ENCODE measurements at regions not wholly inside any gene's neighbourhood (a gene's known extent, or its start where the extent isn't known, plus 50 kb on each side); places are given as distances from the start of the nearest gene placed in this dataset.

- peaks cover 23 to 68% (median 60%) of the 10 kb centered on the region in 3 donors for H3K27me3 Mint-ChIP-seq
- no peaks in the 10 kb centered on the region for H3K36me3 Mint-ChIP-seq
Observed at GRCh38 chr20:57867181-57867803, 157.5 kb upstream of the PMEPA1 start.

DNA sequence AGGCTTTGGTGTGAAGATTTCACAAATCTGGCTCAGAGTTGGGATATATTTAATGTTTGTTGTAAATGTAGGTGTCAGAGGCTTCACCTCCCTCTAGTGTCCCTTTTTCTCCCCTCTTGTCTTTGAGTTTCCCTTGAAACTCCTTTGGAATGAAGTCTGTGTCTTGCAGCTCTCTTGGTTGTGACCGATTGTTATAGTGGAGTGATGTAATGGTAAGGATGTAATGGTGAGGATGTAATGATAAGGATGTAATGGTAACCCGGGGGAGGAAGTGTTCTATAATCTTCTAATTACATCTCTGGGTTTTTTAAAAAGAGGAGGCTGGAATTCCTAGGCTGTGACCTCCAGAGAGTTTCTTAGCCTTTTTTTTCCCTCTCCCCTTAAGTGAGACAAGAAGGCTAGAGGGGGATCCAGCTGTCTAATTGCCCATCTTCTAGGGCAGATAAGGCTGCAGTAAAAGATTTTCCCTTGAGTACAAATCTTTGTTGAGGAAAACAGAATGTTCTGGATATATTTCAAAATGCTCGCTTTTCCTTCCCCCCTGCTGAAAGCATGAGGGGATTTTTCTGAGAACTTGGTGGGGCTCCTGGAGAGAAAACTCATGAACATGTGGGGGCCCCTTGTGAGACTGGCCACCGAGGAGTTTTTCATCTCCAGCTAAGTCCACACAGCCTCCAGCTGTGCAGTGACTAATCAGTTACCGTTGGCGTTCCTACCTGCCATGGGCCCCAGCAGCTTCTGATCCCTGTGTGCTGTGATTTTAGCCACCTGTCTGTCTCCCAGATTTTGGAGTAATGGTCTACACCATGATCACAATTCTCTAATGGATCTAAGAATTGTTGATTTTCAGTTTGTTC is 156.7 kb upstream of the PMEPA1 start:
- Mint-ChIP-seq H3K9me3 (peaks cover 0 to 4% (median 0%) of the 10 kb centered on the region in 7 donors), H3K4me1 (peaks cover 0 to 6% (median 0%) of the 10 kb centered on the region in 3 donors), H3K27ac (no peak overlapping the region), H3K27me3 (peaks cover 29 to 71% (median 60%) of the 10 kb centered on the region in 3 donors), H3K36me3 (no peaks in the 10 kb centered on the region), H3K4me3 (no peak overlapping the region)
- DNase-seq, result no peak
- no peak for ATAC-seq (ENCODE audit: low read depth in 2 of 2)

More at GRCh38 chr20:57867181-57867803, 157.5 kb upstream of the PMEPA1 start:
- peaks cover 0 to 6% (median 0%) of the 10 kb centered on the region in 3 donors for H3K4me1 Mint-ChIP-seq
- no peak overlapping the region for H3K27ac Mint-ChIP-seq
- H3K4me3 Mint-ChIP-seq, result no peak overlapping the region
- peaks cover 0 to 7% (median 3%) of the 10 kb centered on the region in 7 donors for H3K9me3 Mint-ChIP-seq
- no peak for ATAC-seq (ENCODE audit: low read depth in 2 of 2)
- no peak for DNase-seq

DNA sequence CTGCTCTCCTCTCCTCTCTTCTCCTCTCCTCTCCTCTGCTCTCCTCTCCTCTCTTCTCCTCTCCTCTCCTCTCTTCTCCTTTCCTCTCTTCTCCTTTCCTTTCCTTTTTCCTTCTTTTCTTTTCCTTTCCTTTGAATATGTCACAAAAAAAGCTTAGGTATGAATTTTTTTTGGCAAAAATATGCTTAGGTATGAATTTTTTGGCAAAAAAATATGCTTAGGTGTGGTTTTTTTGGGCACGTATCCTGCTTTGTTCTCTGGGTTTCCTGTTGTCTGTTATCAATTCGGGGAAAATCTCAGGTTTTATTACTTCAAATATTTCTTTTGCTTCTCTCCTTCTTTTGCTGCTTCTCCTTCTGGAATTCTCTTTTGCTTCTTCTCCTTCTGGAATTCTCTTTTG is 155.5 kb upstream of the PMEPA1 start:
- Mint-ChIP-seq H3K4me1 (peaks cover 0 to 6% (median 0%) of the 10 kb centered on the region in 3 donors), H3K27ac (peak overlapping the region in 1 of 6 donors; percentile 85), H3K9me3 (peaks cover 0 to 2% (median 0%) of the 10 kb centered on the region in 7 donors), H3K36me3 (no peaks in the 10 kb centered on the region), H3K27me3 (peaks cover 31 to 62% (median 55%) of the 10 kb centered on the region in 3 donors), H3K4me3 (no peak overlapping the region)
- no peak for ATAC-seq (ENCODE audit: low read depth in 2 of 2)
- no peak for DNase-seq

- Mint-ChIP-seq H3K36me3 (no peaks in the 10 kb centered on the region), H3K4me1 (no peaks in the 10 kb centered on the region), H3K9me3 (peaks cover 0 to 4% (median 0%) of the 10 kb centered on the region in 7 donors), H3K27ac (no peak overlapping the region), H3K27me3 (peaks cover 14 to 35% (median 22%) of the 10 kb centered on the region in 3 donors), H3K4me3 (no peak overlapping the region)
- DNase-seq (no peak), ATAC-seq (ENCODE audit: low read depth in 2 of 2) (no peak)
Observed at GRCh38 chr20:57860576-57860975, 150.8 kb upstream of the PMEPA1 start.

GRCh38 chr20:57857969-57858368 is 148.2 kb upstream of the PMEPA1 start:
- Mint-ChIP-seq H3K36me3 (no peaks in the 10 kb centered on the region), H3K4me1 (no peaks in the 10 kb centered on the region), H3K27ac (no peak overlapping the region), H3K4me3 (no peak overlapping the region), H3K9me3 (peaks cover 0 to 4% (median 0%) of the 10 kb centered on the region in 7 donors), H3K27me3 (peaks cover 10 to 24% (median 23%) of the 10 kb centered on the region in 3 donors)
- DNase-seq (no peak), ATAC-seq (ENCODE audit: low read depth in 2 of 2) (no peak)

DNA sequence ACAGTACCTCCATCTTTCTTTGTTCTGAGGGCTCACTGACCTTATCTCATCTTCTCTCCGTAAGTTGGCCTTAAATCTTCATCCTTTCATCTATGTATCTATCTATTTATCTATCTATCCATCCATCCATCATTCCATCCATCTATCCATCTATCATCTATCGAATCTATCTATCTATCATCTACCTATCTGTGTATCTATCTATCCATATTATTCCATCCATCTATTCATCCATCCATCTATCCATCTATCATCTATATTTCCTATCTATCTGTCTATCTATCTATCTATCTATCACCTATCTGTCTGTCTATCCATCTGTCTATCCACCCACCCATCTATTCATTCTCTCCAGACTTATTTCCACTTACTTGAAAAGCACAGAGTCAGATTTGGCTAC is 147.3 kb upstream of the PMEPA1 start:
- Mint-ChIP-seq H3K27ac (no peak overlapping the region), H3K4me3 (no peak overlapping the region), H3K4me1 (no peaks in the 10 kb centered on the region), H3K9me3 (peaks cover 0 to 4% (median 0%) of the 10 kb centered on the region in 7 donors), H3K36me3 (no peaks in the 10 kb centered on the region), H3K27me3 (peaks cover 8 to 25% (median 16%) of the 10 kb centered on the region in 3 donors)
- DNase-seq, result no peak
- ATAC-seq (ENCODE audit: low read depth in 2 of 2), result no peak

DNA sequence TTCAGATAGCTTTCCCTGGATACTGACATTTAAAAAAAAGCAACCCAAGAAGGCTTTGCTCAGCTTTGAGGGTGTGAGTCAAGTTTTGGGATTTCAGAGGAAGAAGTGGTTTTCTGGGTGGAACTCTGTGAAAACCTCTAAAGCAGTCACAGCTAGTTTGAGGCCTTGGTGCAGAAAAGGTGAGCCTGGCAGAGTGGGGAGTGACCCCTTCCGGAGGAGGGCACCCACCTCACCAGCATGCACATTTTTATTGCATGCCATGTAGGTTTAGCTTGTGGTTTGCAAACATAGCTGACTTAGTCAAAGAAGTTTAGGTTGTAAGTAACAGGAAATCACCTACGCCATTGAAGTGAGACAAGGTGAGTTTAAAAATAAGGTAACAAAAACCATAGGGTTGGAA is 146.8 kb upstream of the PMEPA1 start:
- DNase-seq (no peak), ATAC-seq (ENCODE audit: low read depth in 2 of 2) (no peak)
- Mint-ChIP-seq H3K4me3 (no peak overlapping the region), H3K9me3 (peaks cover 0 to 2% (median 0%) of the 10 kb centered on the region in 7 donors), H3K36me3 (no peaks in the 10 kb centered on the region), H3K27me3 (peaks cover 13 to 26% (median 15%) of the 10 kb centered on the region in 3 donors), H3K4me1 (no peaks in the 10 kb centered on the region), H3K27ac (no peak overlapping the region)

GRCh38 chr20:57851796-57852195 is 142.0 kb upstream of the PMEPA1 start:
- H3K36me3 Mint-ChIP-seq, result no peaks in the 10 kb centered on the region
- no peaks in the 10 kb centered on the region for H3K4me1 Mint-ChIP-seq
- H3K4me3 Mint-ChIP-seq, result no peak overlapping the region

GRCh38 chr20:57851025-57851682 is 141.3 kb upstream of the PMEPA1 start:
- ATAC-seq (ENCODE audit: low read depth in 2 of 2) (no peak), DNase-seq (no peak)
- H3K27ac Mint-ChIP-seq, result no peak overlapping the region
- H3K27me3 Mint-ChIP-seq, result peaks cover 26 to 49% (median 26%) of the 10 kb centered on the region in 3 donors
- H3K36me3 Mint-ChIP-seq, result no peaks in the 10 kb centered on the region
- H3K9me3 Mint-ChIP-seq, result no peaks in the 10 kb centered on the region
- H3K4me3 Mint-ChIP-seq, result no peak overlapping the region
- H3K4me1 Mint-ChIP-seq, result no peaks in the 10 kb centered on the region

More at GRCh38 chr20:57851796-57852195, 142.0 kb upstream of the PMEPA1 start:
- DNase-seq (no peak), ATAC-seq (ENCODE audit: low read depth in 2 of 2) (no peak)
- H3K27me3 Mint-ChIP-seq, result peaks cover 20 to 42% (median 24%) of the 10 kb centered on the region in 3 donors
- H3K27ac Mint-ChIP-seq, result no peak overlapping the region
- H3K9me3 Mint-ChIP-seq, result no peaks in the 10 kb centered on the region

DNA sequence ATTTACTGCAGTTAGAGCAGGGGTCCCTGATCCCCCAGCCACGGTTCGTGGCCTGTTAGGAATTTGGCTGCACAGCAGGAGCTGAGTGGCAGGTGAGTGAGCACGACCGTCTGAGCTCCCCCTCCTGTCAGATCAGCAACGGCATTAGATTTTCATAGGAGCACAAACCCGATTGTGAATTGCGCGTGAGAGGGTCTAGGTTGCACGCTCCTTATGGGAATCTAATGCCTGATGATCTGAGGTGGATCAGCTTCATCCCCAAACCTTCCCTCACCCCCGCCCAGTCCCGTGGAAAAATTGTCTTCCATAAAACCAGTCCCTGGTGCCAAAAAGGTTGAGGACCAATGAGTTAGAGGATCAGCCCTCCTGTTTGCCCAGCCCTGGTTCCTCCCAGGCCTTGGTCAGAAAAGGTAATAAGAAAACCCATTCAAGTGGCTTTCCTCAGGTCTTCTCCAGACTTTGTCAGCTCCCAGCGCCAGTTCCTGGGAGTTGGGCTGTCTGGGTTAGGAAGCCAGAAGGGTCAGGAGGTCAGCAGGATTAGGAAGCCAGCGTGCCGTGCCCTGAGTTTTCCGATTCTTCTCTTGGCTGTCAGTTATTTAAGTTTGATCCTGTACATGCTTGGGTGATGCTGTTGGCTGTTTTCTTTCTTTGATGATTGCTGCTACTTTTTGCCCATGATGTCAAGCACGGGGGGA is 139.9 kb upstream of the PMEPA1 start:
- H3K4me1 Mint-ChIP-seq, result no peaks in the 10 kb centered on the region
- peaks cover 0 to 4% (median 0%) of the 10 kb centered on the region in 7 donors for H3K9me3 Mint-ChIP-seq
- no peak overlapping the region for H3K4me3 Mint-ChIP-seq
- H3K27me3 Mint-ChIP-seq, result peaks cover 26 to 52% (median 31%) of the 10 kb centered on the region in 3 donors
- H3K27ac Mint-ChIP-seq, result peak overlapping the region in 1 of 6 donors; percentile 46
- no peak for DNase-seq
- H3K36me3 Mint-ChIP-seq, result no peaks in the 10 kb centered on the region
- no peak for ATAC-seq (ENCODE audit: low read depth in 2 of 2)

DNA sequence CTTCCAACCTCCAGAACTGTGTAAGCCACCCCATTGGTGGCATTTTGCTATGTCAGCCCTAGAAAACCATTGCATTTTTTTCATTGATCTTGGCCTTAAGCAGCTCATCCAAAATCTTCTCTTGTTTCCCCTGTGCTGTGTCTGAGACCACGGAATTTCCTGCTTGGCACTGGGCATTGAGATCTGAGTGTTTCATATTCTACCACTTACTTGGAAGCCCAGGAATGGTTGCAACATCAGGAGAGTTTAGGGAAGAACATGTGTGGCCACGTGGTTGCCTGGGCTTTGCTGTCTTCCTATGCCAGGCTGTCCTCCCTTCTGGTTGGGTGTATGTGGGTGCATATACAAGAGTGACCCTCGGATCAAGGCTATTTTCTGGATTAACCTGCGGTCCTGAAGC is 139.3 kb upstream of the PMEPA1 start:
- Mint-ChIP-seq H3K9me3 (peaks cover 0 to 4% (median 0%) of the 10 kb centered on the region in 7 donors), H3K36me3 (no peaks in the 10 kb centered on the region), H3K4me3 (no peak overlapping the region), H3K27me3 (peaks cover 26 to 58% (median 37%) of the 10 kb centered on the region in 3 donors), H3K27ac (no peak overlapping the region), H3K4me1 (no peaks in the 10 kb centered on the region)
- ATAC-seq (ENCODE audit: low read depth in 2 of 2), result no peak
- no peak for DNase-seq

DNA sequence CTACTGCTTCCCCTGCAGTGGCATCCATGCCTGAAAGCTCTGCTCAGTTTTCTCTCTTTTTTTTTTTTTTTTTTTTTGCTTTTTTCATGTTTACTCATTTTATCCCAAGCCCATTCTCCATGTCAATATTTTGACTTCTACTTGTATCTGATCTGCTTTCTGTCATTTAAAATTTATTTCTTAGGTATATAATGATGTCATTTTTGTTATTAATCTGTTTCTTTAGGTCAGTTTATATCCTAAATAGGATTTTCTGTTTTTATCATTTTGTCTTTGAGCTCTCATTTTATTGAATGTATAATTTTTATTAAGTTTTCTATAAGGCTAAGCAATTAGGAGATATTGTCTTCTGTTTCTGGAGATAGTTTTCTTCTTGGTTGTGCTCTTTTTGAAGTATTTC is 138.5 kb upstream of the PMEPA1 start:
- DNase-seq (no peak), ATAC-seq (ENCODE audit: low read depth in 2 of 2) (no peak)
- no peak overlapping the region for H3K27ac Mint-ChIP-seq
- no peak overlapping the region for H3K4me3 Mint-ChIP-seq
- peaks cover 0 to 4% (median 0%) of the 10 kb centered on the region in 7 donors for H3K9me3 Mint-ChIP-seq
- H3K36me3 Mint-ChIP-seq, result no peaks in the 10 kb centered on the region
- peaks cover 21 to 59% (median 43%) of the 10 kb centered on the region in 3 donors for H3K27me3 Mint-ChIP-seq
- H3K4me1 Mint-ChIP-seq, result no peaks in the 10 kb centered on the region

GRCh38 chr20:57847104-57847503 is 137.3 kb upstream of the PMEPA1 start:
- H3K27ac Mint-ChIP-seq, result no peak overlapping the region
- peaks cover 18 to 57% (median 43%) of the 10 kb centered on the region in 3 donors for H3K27me3 Mint-ChIP-seq
- peaks cover 0 to 4% (median 0%) of the 10 kb centered on the region in 7 donors for H3K9me3 Mint-ChIP-seq
- H3K4me3 Mint-ChIP-seq, result no peak overlapping the region
- H3K4me1 Mint-ChIP-seq, result no peaks in the 10 kb centered on the region
- H3K36me3 Mint-ChIP-seq, result no peaks in the 10 kb centered on the region
- ATAC-seq (ENCODE audit: low read depth in 2 of 2) (no peak), DNase-seq (no peak)
